ENCODE measurements at regions not wholly inside any gene's neighbourhood (a gene's known extent, or its start where the extent isn't known, plus 50 kb on each side); places are given as distances from the start of the nearest gene placed in this dataset.
"Not testable (repeated sequence)": the region's sequence is repeated elsewhere in the genome, so short reads cannot be mapped to it uniquely, and the experiment has no call there.

GRCh38 chr3:177885063-177885462 is 651.2 kb upstream of the KCNMB2 start:
- no peak for DNase-seq

GRCh38 chr3:177886501-177886900 is 649.7 kb upstream of the KCNMB2 start:
- no peak for DNase-seq

GRCh38 chr3:177887475-177887874 is 648.8 kb upstream of the KCNMB2 start:
- DNase-seq = no peak

- no peak for DNase-seq
These were observed 647.1 kb upstream of the KCNMB2 start for GRCh38 chr3:177889161-177889560.

- no peak for DNase-seq
These were observed 646.4 kb upstream of the KCNMB2 start for GRCh38 chr3:177889652-177890358.

- DNase-seq = no peak
These were observed 645.9 kb upstream of the KCNMB2 start for GRCh38 chr3:177890359-177890683.

- DNase-seq = not testable (repeated sequence)
These were observed 644.7 kb upstream of the KCNMB2 start for GRCh38 chr3:177891569-177891968.

- no peak for DNase-seq
These were observed 642.9 kb upstream of the KCNMB2 start for GRCh38 chr3:177893331-177893730.

GRCh38 chr3:177894081-177894728 is 642.0 kb upstream of the KCNMB2 start:
- DNase-seq = no peak

GRCh38 chr3:177898185-177898584 is 638.1 kb upstream of the KCNMB2 start:
- no peak for DNase-seq

- DNase-seq = no peak
These were observed 636.8 kb upstream of the KCNMB2 start for GRCh38 chr3:177899275-177900067.

- no peak for DNase-seq
These were observed 633.4 kb upstream of the KCNMB2 start for GRCh38 chr3:177902876-177903275.

- DNase-seq = no peak
These were observed 631.6 kb upstream of the KCNMB2 start for GRCh38 chr3:177904621-177905020.

GRCh38 chr3:177905173-177906125 is 630.8 kb upstream of the KCNMB2 start:
- no peak for DNase-seq

GRCh38 chr3:177906126-177906511 is 630.1 kb upstream of the KCNMB2 start:
- no peak for DNase-seq

- DNase-seq = no peak
These were observed 629.5 kb upstream of the KCNMB2 start for GRCh38 chr3:177906578-177907229.

GRCh38 chr3:177909530-177909929 is 626.7 kb upstream of the KCNMB2 start:
- not testable (repeated sequence) for DNase-seq

- no peak for DNase-seq
These were observed 622.0 kb upstream of the KCNMB2 start for GRCh38 chr3:177914224-177914623.

- no peak for DNase-seq
These were observed 619.8 kb upstream of the KCNMB2 start for GRCh38 chr3:177916461-177916860.

GRCh38 chr3:177917234-177917861 is 618.9 kb upstream of the KCNMB2 start:
- DNase-seq = no peak

- DNase-seq = no peak
These were observed 615.1 kb upstream of the KCNMB2 start for GRCh38 chr3:177921153-177921552.

- DNase-seq = no peak
These were observed 612.0 kb upstream of the KCNMB2 start for GRCh38 chr3:177924261-177924660.

All from stimulated activated CD4-positive, alpha-beta T cell treated with anti-CD3 and anti-CD28 coated beads, Interleukin-1b, Interleukin-23, amount 100 ng/mL, for 48 hours (primary cell).